Neural cell (in vitro differentiated cells): ENCODE measurements at regions not wholly inside any gene's neighbourhood (a gene's known extent, or its start where the extent isn't known, plus 50 kb on each side); places are given as distances from the start of the nearest gene placed in this dataset.

Experiments
- CTCF ChIP-seq: fragments of 450-650 bp; IDR thresholded peaks from 2 replicates; pipeline ENCODE4 v1.5.1; 2014; ENCODE audit warnings: antibody characterized with exemption, mild to moderate bottlenecking, moderate library complexity; ENCODE audit not compliant: poor library complexity, severe bottlenecking
- EP300 ChIP-seq: fragments of 450-650 bp; conservative IDR thresholded peaks from 2 replicates; pipeline ENCODE4 v1.6.1; 2014; ENCODE audit warnings: antibody characterized with exemption, mild to moderate bottlenecking, moderate library complexity; ENCODE audit not compliant: poor library complexity, severe bottlenecking
- EZH2 ChIP-seq: fragments of 200-600, 300-800 bp; shearing (Covaris generic), sonication (generic); IDR thresholded peaks from 2 replicates; pipeline ENCODE4 v1.6.1; 2014; ENCODE audit warnings: antibody characterized with exemption, low read length, borderline replicate concordance, mild to moderate bottlenecking; ENCODE audit not compliant: insufficient read depth, poor library complexity, severe bottlenecking
- POLR2AphosphoS5 ChIP-seq: IDR thresholded peaks from 2 replicates; pipeline ENCODE4 v1.6.1; 2012
- RAD21 ChIP-seq: fragments of 450-650 bp; conservative IDR thresholded peaks from 2 replicates; pipeline ENCODE4 v1.6.1; 2014; ENCODE audit warnings: antibody characterized with exemption, mild to moderate bottlenecking, moderate library complexity
- REST ChIP-seq: IDR thresholded peaks from 2 replicates; pipeline ENCODE4 v1.6.1; 2012; ENCODE audit warnings: borderline replicate concordance
- TAF1 ChIP-seq: IDR thresholded peaks from 2 replicates; pipeline ENCODE4 v1.6.1; 2012; ENCODE audit warnings: low read depth

- TF ChIP-seq TAF1 (no peak), CTCF (no peak), RAD21 (no peak), REST (no peak), EZH2 (no peak), EP300 (no peak), POLR2AphosphoS5 (no peak)
Measured at GRCh38 chr12:65740506-65740872, 83.8 kb upstream of the HMGA2 start.
